HAP-1 (cell line): ENCODE measurements at regions not wholly inside any gene's neighbourhood (a gene's known extent, or its start where the extent isn't known, plus 50 kb on each side); places are given as distances from the start of the nearest gene placed in this dataset.

Source experiments
- DNase-seq, 2 experiments: peaks; one replicate each; pipeline ENCODE4 v3.0.0-alpha.2; 2016 to 2020; ENCODE audit warnings: low spot score in 2 of 2
- H3K27me3 ChIP-seq: fragments of 250-450 bp; sonication (Bioruptor Pico); 2 replicates; pipeline ENCODE4 v1.5.1; 2020; ENCODE audit warnings: low read depth, mild to moderate bottlenecking, moderate library complexity
- H3K36me3 ChIP-seq: fragments of 250-450 bp; sonication (Bioruptor Pico); replicated peaks from 2 replicates; pipeline ENCODE4 v1.5.1; 2020; ENCODE audit warnings: mild to moderate bottlenecking
- H3K4me1 ChIP-seq: fragments of 250-450 bp; sonication (Bioruptor Pico); 2 replicates; pipeline ENCODE4 v1.5.1; 2020; ENCODE audit warnings: mild to moderate bottlenecking
- H3K4me3 ChIP-seq: fragments of 250-450 bp; sonication (Bioruptor Pico); 2 replicates; pipeline ENCODE4 v1.5.1; 2020; ENCODE audit warnings: mild to moderate bottlenecking, moderate library complexity
- H3K9me3 ChIP-seq: fragments of 250-450 bp; sonication (Bioruptor Pico); 2 replicates; pipeline ENCODE4 v1.5.1; 2020; ENCODE audit warnings: mild to moderate bottlenecking, moderate library complexity
- in situ Hi-C: fragments of 300-500 bp; cut with MboI; formaldehyde crosslinking; loops from 3 replicates; pipeline ENCODE4 v1.14.3; 2020; ENCODE audit warnings: low sequenced_read_pairs, inconsistent platforms, mixed read lengths

DNA sequence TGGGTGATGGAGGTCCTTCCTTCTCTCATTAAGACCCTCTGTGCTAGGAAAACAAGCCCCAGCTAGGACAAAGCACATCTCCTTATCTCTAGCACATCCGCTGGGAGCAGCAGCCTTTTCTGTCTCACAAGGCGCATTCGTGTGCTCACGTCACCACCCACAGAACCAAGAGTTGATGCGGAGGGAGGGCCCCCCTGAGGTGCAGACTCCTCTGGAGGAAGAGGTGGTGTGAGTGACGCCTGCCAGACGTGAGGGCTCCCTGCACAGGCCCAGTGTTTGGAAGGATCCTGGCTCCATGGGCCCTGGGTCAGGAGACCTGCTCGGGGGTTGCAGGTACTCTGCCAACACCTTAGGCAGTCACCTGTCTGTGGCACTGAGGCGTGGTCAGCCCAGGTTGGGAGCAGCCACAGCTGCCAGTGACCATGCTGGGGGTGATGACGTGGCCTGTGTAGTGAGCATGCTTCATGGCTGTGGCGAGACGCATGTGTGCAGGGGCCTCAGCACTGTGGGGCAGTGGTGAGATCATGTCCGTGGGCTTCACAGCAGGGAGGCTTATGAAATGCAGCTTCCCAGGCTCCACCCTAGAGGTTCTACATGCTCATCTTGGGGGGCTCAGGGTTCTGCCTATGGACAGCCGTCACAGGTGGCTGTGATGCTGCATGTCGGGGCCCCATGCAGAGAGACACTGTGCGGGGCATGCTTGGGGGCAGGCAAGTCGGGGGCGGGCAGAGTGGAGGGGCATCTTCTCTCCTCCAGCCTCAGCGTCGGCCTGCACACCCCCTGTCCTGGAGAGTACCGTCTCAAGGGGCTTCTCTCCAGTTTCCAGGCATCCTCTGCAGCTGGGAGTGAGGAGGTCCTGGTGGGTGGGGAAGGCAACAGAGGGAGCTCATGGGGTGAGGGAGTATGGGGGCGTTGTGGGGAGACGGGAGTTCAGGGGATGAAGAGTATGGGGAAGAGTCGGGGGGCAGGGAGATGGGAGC, 56.2 kb upstream of the DPYSL4 start:
- Histone ChIP-seq H3K9me3 (peaks cover 2% of the 10 kb centered on the region; the same call in 1 of the 2 replicates), H3K4me3 (no peak overlapping the region), H3K27me3 (peaks cover 5% of the 10 kb centered on the region; the same call in 1 of the 2 replicates), H3K36me3 (no peaks in the 10 kb centered on the region), H3K4me1 (no peaks in the 10 kb centered on the region)
- DNase-seq = no peak
- in situ Hi-C loops = no loop called here

DNA sequence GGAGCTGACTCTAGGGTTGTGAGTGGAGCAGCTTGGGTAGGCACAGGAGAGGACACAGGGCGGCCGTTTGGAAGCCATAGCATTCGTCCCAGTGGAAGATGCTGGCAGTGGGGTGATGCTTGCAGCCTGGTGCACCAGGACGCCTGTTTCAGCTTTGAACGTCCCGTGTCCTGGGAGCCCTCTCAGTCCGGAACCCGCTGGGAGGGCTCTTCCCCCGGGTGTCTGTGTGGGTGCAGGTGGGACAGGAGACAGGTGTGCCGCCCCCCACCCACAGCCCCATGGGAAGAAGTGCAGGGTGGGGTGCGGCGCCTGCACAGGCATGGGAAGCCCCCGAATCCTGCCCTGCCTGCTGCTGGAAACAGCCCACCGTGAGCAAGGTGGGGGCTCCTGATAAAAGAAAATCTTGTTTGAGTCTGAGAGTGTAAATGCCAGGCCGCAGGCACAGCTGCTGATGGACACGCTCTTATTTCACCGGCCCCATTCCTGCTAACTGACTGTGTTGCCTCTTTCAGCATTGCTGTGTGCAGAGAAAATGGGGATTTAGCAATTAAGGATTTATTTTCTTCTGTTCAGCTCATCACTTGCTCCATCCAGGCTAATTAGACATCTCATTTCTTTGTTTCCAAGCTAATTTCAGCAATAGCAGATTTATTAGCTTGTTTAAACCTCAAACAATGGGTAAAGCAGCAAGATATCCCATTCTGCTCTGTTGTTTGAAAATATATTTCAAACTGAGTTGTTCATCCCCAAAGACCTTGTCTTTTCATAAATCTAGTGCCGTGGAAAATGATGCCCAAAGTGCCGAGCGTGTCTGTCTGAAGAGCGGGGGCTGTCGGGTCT, 54.9 kb upstream of the DPYSL4 start:
- no peak overlapping the region for H3K4me3 ChIP-seq
- H3K27me3 ChIP-seq = peaks cover 5% of the 10 kb centered on the region; the same call in 1 of the 2 replicates
- H3K36me3 ChIP-seq = no peaks in the 10 kb centered on the region
- DNase-seq = no peak
- no peaks in the 10 kb centered on the region for H3K4me1 ChIP-seq
- in situ Hi-C loops = no loop called here
- H3K9me3 ChIP-seq = peaks cover 2% of the 10 kb centered on the region; the same call in 1 of the 2 replicates

DNA sequence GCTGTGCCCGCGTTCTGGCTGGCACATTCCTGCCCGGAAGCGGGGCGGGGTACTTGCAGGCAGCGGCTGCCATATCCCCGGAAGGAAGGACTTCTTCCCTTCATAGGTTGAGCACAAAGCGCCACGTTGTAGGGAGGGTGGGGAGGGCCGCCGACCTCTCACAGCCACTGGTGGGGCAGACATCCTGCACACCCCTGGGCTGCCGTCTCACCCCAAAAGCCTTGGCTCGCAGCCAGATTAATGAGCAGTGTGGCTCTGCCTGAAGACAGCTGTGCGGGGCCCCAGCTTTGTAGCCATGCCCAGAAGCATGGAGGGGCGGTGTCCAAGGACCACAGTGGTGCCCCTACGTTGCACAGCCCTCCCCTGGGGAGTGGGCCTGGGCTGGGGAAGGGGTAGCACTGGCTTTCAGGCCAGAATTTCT, 54.3 kb upstream of the DPYSL4 start:
- Histone ChIP-seq H3K9me3 (peaks cover 2% of the 10 kb centered on the region; the same call in 1 of the 2 replicates), H3K4me3 (no peak overlapping the region), H3K27me3 (peaks cover 5% of the 10 kb centered on the region; the same call in 1 of the 2 replicates), H3K36me3 (no peaks in the 10 kb centered on the region), H3K4me1 (no peaks in the 10 kb centered on the region)
- no peak for DNase-seq
- in situ Hi-C loops = no loop called here

DNA sequence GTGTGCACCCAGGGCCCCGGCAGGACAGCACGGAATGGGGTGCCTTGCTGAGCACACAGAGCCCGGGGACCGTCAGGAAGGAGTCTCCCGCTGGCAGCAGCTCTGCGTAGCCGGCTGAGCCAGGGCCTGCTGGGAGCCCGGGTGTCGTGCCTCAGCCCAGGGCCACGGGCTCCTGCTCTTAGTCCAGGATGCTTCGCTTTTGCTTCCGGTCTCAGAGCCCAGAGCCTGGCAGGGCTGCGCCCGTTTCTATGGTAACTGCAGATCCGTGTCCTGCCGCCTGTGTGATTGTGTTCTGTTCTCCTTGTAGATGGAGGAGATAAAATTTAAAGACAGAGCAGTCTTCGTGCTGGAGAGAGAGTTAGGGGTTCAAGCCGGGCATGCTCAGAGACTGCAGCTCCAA, 53.7 kb upstream of the DPYSL4 start:
- H3K27me3 ChIP-seq = peaks cover 5% of the 10 kb centered on the region; the same call in 1 of the 2 replicates
- in situ Hi-C loops = no loop called here
- H3K4me3 ChIP-seq = no peak overlapping the region
- H3K9me3 ChIP-seq = peaks cover 2% of the 10 kb centered on the region; the same call in 1 of the 2 replicates
- H3K36me3 ChIP-seq = no peaks in the 10 kb centered on the region
- no peak for DNase-seq
- no peaks in the 10 kb centered on the region for H3K4me1 ChIP-seq

DNA sequence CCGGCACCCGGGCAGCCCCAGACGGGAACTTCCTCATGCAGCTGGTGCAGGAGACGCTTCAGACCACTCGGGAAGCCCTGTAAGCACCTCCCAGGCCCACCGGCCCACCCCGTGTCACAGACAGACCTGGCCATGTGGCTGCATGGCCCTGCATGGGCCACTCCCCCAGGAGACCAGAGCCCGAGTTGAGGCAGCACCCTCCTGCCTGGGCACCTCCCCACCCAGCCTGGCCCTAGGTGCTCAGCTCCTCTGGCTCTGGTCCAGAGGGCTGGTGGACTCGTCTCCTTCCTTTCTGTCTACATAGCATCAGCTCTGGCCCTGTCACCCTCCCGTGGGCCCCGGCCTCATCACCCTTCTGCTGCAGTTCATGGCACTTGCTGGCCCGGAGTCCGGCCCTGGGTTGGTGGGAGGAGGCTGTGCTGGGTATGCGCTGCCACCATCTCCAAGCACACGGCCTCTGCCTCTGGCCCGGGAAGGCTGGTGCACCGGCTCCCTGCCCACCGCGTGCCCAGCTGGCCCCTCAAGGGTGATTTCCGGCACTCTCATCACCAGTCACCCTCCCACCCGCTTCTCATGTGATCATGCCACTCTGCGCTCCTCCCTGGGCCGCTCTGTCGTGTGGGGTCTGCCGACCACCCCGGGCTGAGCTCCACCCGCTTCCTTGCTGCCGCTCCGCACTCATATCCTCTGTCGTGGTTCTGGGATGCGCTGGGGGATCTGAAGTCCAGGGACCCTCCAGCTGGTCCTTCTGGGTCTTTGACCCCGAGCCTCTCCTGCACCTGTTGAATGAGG, 53.1 kb upstream of the DPYSL4 start:
- Histone ChIP-seq H3K27me3 (peaks cover 5% of the 10 kb centered on the region; the same call in 1 of the 2 replicates), H3K9me3 (no peaks in the 10 kb centered on the region), H3K4me3 (no peak overlapping the region), H3K36me3 (no peaks in the 10 kb centered on the region), H3K4me1 (no peaks in the 10 kb centered on the region)
- no peak for DNase-seq
- in situ Hi-C loops = no loop called here

DNA sequence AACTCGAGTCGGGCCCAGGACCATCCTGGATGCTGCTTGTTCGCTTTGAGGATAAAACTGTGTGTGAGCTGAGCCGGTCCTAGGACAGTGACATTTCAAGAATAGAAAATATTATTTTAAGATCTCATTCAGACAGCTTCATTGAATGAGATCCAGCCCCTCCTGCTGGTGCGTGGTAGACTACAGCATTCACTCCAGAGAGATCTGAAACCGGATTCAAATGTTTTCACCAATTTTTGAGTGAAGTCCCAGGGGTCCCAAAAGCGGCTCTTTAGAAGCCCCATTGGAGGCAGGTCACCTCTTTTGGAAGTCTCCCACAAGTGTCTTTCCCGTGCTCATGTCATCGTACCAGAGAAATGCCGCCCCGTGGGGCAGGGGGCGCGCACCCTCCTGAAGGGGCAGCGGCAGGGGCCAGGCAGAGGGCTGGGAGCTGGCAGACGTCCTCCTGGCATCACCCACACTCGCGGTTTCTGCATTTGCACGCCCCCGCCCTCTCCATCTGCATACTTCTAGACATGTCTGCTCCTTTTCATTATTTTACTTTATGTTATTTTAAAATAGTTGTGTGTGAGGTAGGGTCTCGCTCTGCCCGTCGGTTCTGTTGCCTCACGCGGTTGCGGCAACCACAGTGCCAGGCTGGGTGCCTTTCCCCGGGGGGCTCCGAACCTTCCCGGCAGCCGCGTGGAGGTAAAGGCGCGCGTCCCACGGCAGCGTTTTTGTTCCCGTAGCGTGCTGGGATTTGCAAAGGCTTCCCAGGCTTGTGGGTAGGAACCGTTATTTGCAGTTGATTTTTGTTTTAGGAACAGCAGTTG, 52.3 kb upstream of the DPYSL4 start:
- in situ Hi-C loops = no loop called here

DNA sequence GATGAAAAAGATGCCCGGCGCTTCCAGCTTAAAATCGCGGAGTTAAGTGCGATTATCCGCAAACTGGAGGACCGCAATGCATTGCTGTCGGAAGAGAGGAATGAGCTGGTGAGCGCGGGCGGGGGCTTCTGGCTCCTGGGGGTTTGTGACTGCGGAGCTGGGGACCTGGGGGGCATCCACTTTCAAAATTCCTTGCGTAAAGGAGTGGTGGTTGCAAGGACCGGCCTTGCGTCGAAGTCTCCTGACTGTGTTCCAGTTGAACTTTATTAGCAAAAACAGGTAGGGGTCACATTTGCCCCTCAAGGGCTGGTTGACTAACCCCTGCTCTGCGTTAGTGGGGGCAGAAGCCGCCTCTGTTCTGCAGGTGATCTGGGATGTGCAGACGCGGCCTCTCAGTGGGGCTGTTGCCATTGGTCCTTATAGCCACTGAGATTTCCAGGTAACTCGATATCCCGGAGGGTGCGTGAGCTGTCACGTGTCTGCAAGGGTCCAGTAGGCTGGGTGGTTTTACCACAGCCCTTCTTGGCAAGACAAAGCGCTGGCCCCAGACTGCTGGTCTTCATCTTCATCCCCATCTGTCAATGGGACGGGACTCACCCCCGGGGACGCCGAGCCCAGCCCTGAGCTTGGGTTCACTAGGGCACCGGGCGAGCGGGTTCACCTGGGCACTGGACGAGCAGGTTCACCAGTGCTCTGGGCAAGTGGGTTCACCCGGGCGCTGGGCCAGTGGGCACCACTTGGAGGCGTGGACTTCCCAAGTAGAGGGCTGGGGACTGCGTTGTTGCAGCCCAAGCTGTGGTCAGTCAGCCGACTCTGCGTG, 51.5 kb upstream of the DPYSL4 start:
- Histone ChIP-seq H3K9me3 (no peaks in the 10 kb centered on the region), H3K4me3 (no peak overlapping the region), H3K36me3 (no peaks in the 10 kb centered on the region), H3K27me3 (peaks cover 5% of the 10 kb centered on the region; the same call in 1 of the 2 replicates), H3K4me1 (no peaks in the 10 kb centered on the region)
- in situ Hi-C loops = no loop called here
- DNase-seq = no peak

More for the DNA sequence above, 52.3 kb upstream of the DPYSL4 start:
- no peaks in the 10 kb centered on the region for H3K36me3 ChIP-seq
- no peaks in the 10 kb centered on the region for H3K4me1 ChIP-seq
- no peak for DNase-seq
- H3K27me3 ChIP-seq = peaks cover 5% of the 10 kb centered on the region; the same call in 1 of the 2 replicates
- no peaks in the 10 kb centered on the region for H3K9me3 ChIP-seq
- H3K4me3 ChIP-seq = no peak overlapping the region

DNA sequence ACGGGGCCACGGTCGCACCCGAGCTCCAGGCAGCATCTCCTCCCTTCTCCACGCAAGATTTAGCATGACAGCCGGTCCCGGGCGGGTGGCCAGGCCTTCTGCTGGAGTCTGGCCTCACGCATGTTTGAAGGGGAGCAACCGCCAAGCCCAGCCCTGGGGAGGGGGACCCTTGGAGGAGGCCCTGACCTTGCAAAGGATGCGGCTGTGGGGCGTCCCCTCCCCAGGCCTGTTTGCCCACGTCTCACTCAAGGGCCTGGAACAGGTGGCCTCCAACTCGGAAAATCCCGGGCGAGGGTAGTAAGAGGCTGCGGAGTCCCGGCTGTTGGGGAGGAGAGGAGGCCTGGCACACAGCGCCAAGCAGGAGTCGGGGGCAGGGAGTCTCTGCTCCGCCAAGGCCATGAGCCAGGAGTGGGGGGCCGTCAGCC, 50.6 kb upstream of the DPYSL4 start:
- DNase-seq = no peak

DNA sequence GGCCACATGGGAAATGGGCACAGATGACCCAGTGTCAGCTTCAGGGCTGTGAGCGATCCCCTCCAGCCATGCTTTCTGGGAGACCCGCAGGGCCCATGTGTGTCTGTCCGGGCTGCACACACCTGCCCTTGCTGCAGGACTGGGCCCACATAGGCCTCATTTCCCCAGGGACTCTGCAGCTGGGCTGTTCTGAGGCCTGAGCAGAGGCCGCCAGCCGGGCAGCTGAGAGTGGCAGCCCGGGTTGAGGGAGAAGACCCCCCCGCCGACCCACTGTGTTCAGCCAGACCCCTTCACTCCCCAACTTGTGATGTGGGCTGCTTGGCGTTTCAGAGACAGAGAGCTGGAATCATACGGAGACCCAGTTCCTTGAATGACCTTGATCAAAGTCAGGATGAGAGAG, 50.1 kb upstream of the DPYSL4 start:
- no peak for DNase-seq
- H3K36me3 ChIP-seq = no peaks in the 10 kb centered on the region
- H3K27me3 ChIP-seq = peaks cover 4% of the 10 kb centered on the region; the same call in 1 of the 2 replicates
- in situ Hi-C loops = no loop called here
- no peaks in the 10 kb centered on the region for H3K4me1 ChIP-seq
- no peaks in the 10 kb centered on the region for H3K9me3 ChIP-seq
- no peak overlapping the region for H3K4me3 ChIP-seq

More for the DNA sequence above, 50.6 kb upstream of the DPYSL4 start:
- Histone ChIP-seq H3K4me3 (no peak overlapping the region), H3K4me1 (no peaks in the 10 kb centered on the region), H3K27me3 (peaks cover 5% of the 10 kb centered on the region; the same call in 1 of the 2 replicates), H3K36me3 (no peaks in the 10 kb centered on the region), H3K9me3 (no peaks in the 10 kb centered on the region)
- in situ Hi-C loops = no loop called here
